HG03097 (cell line): ENCODE measurements at regions not wholly inside any gene's neighbourhood (a gene's known extent, or its start where the extent isn't known, plus 50 kb on each side); places are given as distances from the start of the nearest gene placed in this dataset.

Experiments used
- ATAC-seq: cut with Tn5 transposase; IDR thresholded peaks from one replicate; pipeline ENCODE4 v1.9.1; 2021; ENCODE audit not compliant: unreplicated experiment, low FRiP score

GRCh38 chr17:33809748-33810147 lies 445.3 kb upstream of the CCL2 start:
- ATAC-seq = no peak

GRCh38 chr17:33811004-33811760 lies 443.9 kb upstream of the CCL2 start:
- no peak for ATAC-seq

GRCh38 chr17:33811984-33812577 lies 443.0 kb upstream of the CCL2 start:
- ATAC-seq = no peak

GRCh38 chr17:33814852-33815251 lies 440.2 kb upstream of the CCL2 start:
- no peak for ATAC-seq

GRCh38 chr17:33816036-33816435 lies 439.0 kb upstream of the CCL2 start:
- no peak for ATAC-seq

GRCh38 chr17:33816842-33817617 lies 438.1 kb upstream of the CCL2 start:
- no peak for ATAC-seq

- no peak for ATAC-seq
Measured at GRCh38 chr17:33819539-33819938, 435.5 kb upstream of the CCL2 start.

- no peak for ATAC-seq
Measured at GRCh38 chr17:33832262-33832661, 422.8 kb upstream of the CCL2 start.

- no peak for ATAC-seq
Measured at GRCh38 chr17:33837281-33837680, 417.8 kb upstream of the CCL2 start.

GRCh38 chr17:33838281-33838680 lies 416.8 kb upstream of the CCL2 start:
- no peak for ATAC-seq

GRCh38 chr17:33847900-33848299 lies 407.2 kb upstream of the CCL2 start:
- no peak for ATAC-seq

GRCh38 chr17:33848433-33848832 lies 406.7 kb upstream of the CCL2 start:
- ATAC-seq = no peak

- ATAC-seq = no peak
Measured at GRCh38 chr17:33854596-33854995, 400.5 kb upstream of the CCL2 start.

- ATAC-seq = no peak
Measured at GRCh38 chr17:33858121-33858520, 397.0 kb upstream of the CCL2 start.

- ATAC-seq = no peak
Measured at GRCh38 chr17:33858682-33859081, 396.4 kb upstream of the CCL2 start.

- ATAC-seq = no peak
Measured at GRCh38 chr17:33862772-33863602, 392.1 kb upstream of the CCL2 start.

- ATAC-seq = no peak
Measured at GRCh38 chr17:33864758-33865229, 390.3 kb upstream of the CCL2 start.

- ATAC-seq = no peak
Measured at GRCh38 chr17:33868899-33869298, 386.2 kb upstream of the CCL2 start.

- no peak for ATAC-seq
Measured at GRCh38 chr17:33870936-33871335, 384.1 kb upstream of the CCL2 start.

GRCh38 chr17:33871720-33872540 lies 383.2 kb upstream of the CCL2 start:
- ATAC-seq = no peak
